ENCODE measurements at regions not wholly inside any gene's neighbourhood (a gene's known extent, or its start where the extent isn't known, plus 50 kb on each side); places are given as distances from the start of the nearest gene placed in this dataset.

GRCh38 chr12:91883811-91884210 lies 261.8 kb downstream of the BTG1 start:
- TF ChIP-seq EZH2 (IDR thresholded peaks at IDR 0.05; ENCODE audit: low read length, unreplicated experiment) (no peak), CTCF (conservative IDR thresholded peaks at IDR 0.05; ENCODE audit: low read depth, low read length) (no peak)

Data from PC-3 (cell line).